Fibroblast of the aortic adventitia (primary cell): ENCODE measurements at regions not wholly inside any gene's neighbourhood (a gene's known extent, or its start where the extent isn't known, plus 50 kb on each side); places are given as distances from the start of the nearest gene placed in this dataset.

Experiments used
- DNase-seq: peaks from one replicate; pipeline ENCODE4 v3.0.0-alpha.2; 2010; ENCODE audit warnings: low read depth
- H3K4me3 ChIP-seq: 2 replicates; pipeline ENCODE4 v1.5.1; 2011; ENCODE audit warnings: low read depth, mild to moderate bottlenecking, control low read depth, low read length, moderate library complexity
- CTCF ChIP-seq: IDR thresholded peaks from 2 replicates; pipeline ENCODE4 v1.5.1; 2011; ENCODE audit warnings: mild to moderate bottlenecking, low read length, control low read depth, inconsistent platforms; ENCODE audit not compliant: insufficient read depth

- TF ChIP-seq CTCF = no peak
- H3K4me3 ChIP-seq = no peak overlapping the region
- no peak for DNase-seq
Measured at GRCh38 chr13:81987159-81987558, 1646.2 kb upstream of the SPRY2 start.

- no peak overlapping the region for H3K4me3 ChIP-seq
- TF ChIP-seq CTCF = no peak
- no peak for DNase-seq
Measured at GRCh38 chr13:81986308-81986707, 1645.4 kb upstream of the SPRY2 start.

GRCh38 chr13:81957121-81957520 is 1616.2 kb upstream of the SPRY2 start:
- TF ChIP-seq CTCF = no peak
- no peak overlapping the region for H3K4me3 ChIP-seq
- no peak for DNase-seq

- DNase-seq = no peak
- no peak overlapping the region for H3K4me3 ChIP-seq
- TF ChIP-seq CTCF = no peak
Measured at GRCh38 chr13:81929988-81930387, 1589.1 kb upstream of the SPRY2 start.

GRCh38 chr13:81927347-81927746 is 1586.4 kb upstream of the SPRY2 start:
- no peak overlapping the region for H3K4me3 ChIP-seq
- DNase-seq = no peak
- TF ChIP-seq CTCF = no peak

GRCh38 chr13:81917810-81918209 is 1576.9 kb upstream of the SPRY2 start:
- no peak for DNase-seq
- H3K4me3 ChIP-seq = no peak overlapping the region
- TF ChIP-seq CTCF = no peak

- TF ChIP-seq CTCF = no peak
- H3K4me3 ChIP-seq = no peak overlapping the region
- no peak for DNase-seq
Measured at GRCh38 chr13:81916461-81916860, 1575.5 kb upstream of the SPRY2 start.
